T-cell (primary cell): ENCODE measurements at regions not wholly inside any gene's neighbourhood (a gene's known extent, or its start where the extent isn't known, plus 50 kb on each side); places are given as distances from the start of the nearest gene placed in this dataset.
"Not testable (repeated sequence)": the region's sequence is repeated elsewhere in the genome, so short reads cannot be mapped to it uniquely, and the experiment has no call there.

Source experiments
- ATAC-seq, 4 experiments: fragments of 200-7000 bp in 3 of 4; fragments of 150-1000 bp in 1 of 4; cut with Tn5 transposase; replicated peaks in 1 of 4; 1 replicate in 3 of 4; 2 replicates in 1 of 4; pipeline ENCODE4 v1.10.0; 2021; ENCODE audit warnings: moderate library complexity in 3 of 4, mild to moderate bottlenecking in 2 of 4, moderate number of reproducible peaks in 1 of 4
- CTCF ChIA-PET, 2 donors: fragments of 300-600 bp; sonication (Branson Sonifier 250); formaldehyde crosslinking; loops; one replicate each; lab custom pipeline; 2022; ENCODE audit warnings: antibody characterized with exemption in 2 of 2; lab: Charles Lee
- POLR2A ChIA-PET, 2 donors: fragments of 300-600 bp; sonication (Branson Sonifier 250); formaldehyde crosslinking; loops; one replicate each; lab custom pipeline; 2022; ENCODE audit warnings: antibody characterized with exemption in 2 of 2; lab: Charles Lee
- DNase-seq, 35 experiments: peaks; one replicate each; pipeline versions ENCODE4 v3.0.0 to v3.0.0-alpha.2; 2013 to 2023
- H3K27ac ChIP-seq: one replicate; pipeline ENCODE4 v1.5.1; 2013; ENCODE audit warnings: low read length
- H3K27me3 ChIP-seq, 2 experiments: replicated peaks in 1 of 2; 1 replicate in 1 of 2; 2 replicates in 1 of 2; pipeline versions ENCODE4 v1.6.1 to v1.7.0; 2013; ENCODE audit warnings: low read length in 1 of 2, mixed read lengths in 1 of 2; ENCODE audit not compliant: control insufficient read depth in 2 of 2, insufficient read depth in 2 of 2; ENCODE audit errors: extremely low read depth in 1 of 2
- H3K36me3 ChIP-seq, 2 donors: 1 replicate in 1 of 2; 2 replicates in 1 of 2; pipeline versions ENCODE4 v1.6.1 to v1.7.0; 2013; ENCODE audit warnings: low read length in 1 of 2; ENCODE audit not compliant: control insufficient read depth in 2 of 2, insufficient read depth in 1 of 2; ENCODE audit errors: extremely low read depth in 1 of 2
- H3K4me1 ChIP-seq, 2 experiments: 1 replicate in 1 of 2; 2 replicates in 1 of 2; pipeline versions ENCODE4 v1.6.1 to v1.7.0; 2013; ENCODE audit warnings: low read length in 2 of 2, mixed read lengths in 1 of 2; ENCODE audit not compliant: insufficient read depth in 2 of 2, control insufficient read depth in 1 of 2; ENCODE audit errors: extremely low read depth in 1 of 2
- H3K4me3 ChIP-seq, 2 donors: 1 replicate in 1 of 2; 2 replicates in 1 of 2; pipeline versions ENCODE4 v1.5.1 to v1.7.0; 2013; ENCODE audit warnings: mild to moderate bottlenecking in 2 of 2, low read length in 1 of 2, moderate library complexity in 1 of 2; ENCODE audit not compliant: control insufficient read depth in 1 of 2; ENCODE audit errors: extremely low read depth in 1 of 2
- H3K9me3 ChIP-seq: 2 replicates; pipeline ENCODE4 v1.7.0; 2013
- H3K27ac Mint-ChIP-seq, 2 donors: one replicate each; pipeline ENCODE4 v1.8.0; 2020 to 2021; ENCODE audit warnings: mild to moderate bottlenecking in 2 of 2, mixed read lengths in 2 of 2
- H3K27me3 Mint-ChIP-seq, 2 donors: one replicate each; pipeline ENCODE4 v1.8.0; 2021 to 2022; ENCODE audit warnings: mixed read lengths in 2 of 2
- H3K36me3 Mint-ChIP-seq: one replicate; pipeline ENCODE4 v1.8.0; 2021; ENCODE audit warnings: mixed read lengths
- H3K4me1 Mint-ChIP-seq, 3 donors: one replicate each; pipeline ENCODE4 v1.8.0; 2020 to 2022; ENCODE audit warnings: mixed read lengths in 3 of 3, mild to moderate bottlenecking in 1 of 3
- H3K4me3 Mint-ChIP-seq, 3 donors: one replicate each; pipeline ENCODE4 v1.8.0; 2020 to 2022; ENCODE audit warnings: mild to moderate bottlenecking in 3 of 3, mixed read lengths in 3 of 3, moderate library complexity in 3 of 3
- H3K9me3 Mint-ChIP-seq, 3 donors: one replicate each; pipeline ENCODE4 v1.8.0; 2020 to 2022; ENCODE audit warnings: mixed read lengths in 3 of 3
- WGBS: methylation state at CpG from one replicate; pipeline ENCODE4 v1.1.5; 2013; ENCODE audit warnings: missing lambda C conversion rate; ENCODE audit not compliant: insufficient coverage; 5-methylcytosine and 5-hydroxymethylcytosine counted together

DNA sequence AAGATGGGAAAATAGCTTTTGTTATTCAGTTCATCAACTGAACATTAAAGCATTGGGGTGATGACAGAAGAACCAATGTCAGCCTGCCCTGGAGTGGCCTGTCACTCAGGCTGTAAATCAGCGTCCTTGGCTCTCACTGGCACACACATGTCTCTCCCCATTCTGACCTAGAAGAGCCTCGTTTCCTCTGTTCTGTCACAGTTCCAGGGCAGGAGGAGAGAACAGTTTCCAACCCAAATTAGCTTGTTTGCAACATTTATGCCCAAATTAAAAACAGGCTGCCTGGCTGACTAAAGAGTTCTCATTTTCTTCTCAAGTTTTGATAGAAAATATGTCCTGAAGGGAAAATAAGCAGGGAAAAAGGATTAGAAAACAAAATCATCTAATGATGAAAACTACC lies 520.1 kb downstream of the CHSY3 start:
- DNase-seq (no peak), ATAC-seq (no peak)
- no peaks in the 10 kb centered on the region for H3K36me3 Mint-ChIP-seq
- ChIA-PET CTCF (no interaction called here), POLR2A (no interaction called here)
- peaks cover 0 to 9% (median 0%) of the 10 kb centered on the region in 3 donors for H3K9me3 Mint-ChIP-seq
- H3K27ac Mint-ChIP-seq = no peak overlapping the region
- H3K36me3 ChIP-seq = no peaks in the 10 kb centered on the region
- no peak overlapping the region for H3K4me3 Mint-ChIP-seq
- H3K9me3 ChIP-seq = no peaks in the 10 kb centered on the region
- H3K4me1 ChIP-seq = no peaks in the 10 kb centered on the region
- no peak overlapping the region for H3K4me3 ChIP-seq
- no peaks in the 10 kb centered on the region for H3K27me3 ChIP-seq
- peaks cover 0 to 9% of the 10 kb centered on the region in 2 donors for H3K27me3 Mint-ChIP-seq
- H3K27ac ChIP-seq = no peak overlapping the region
- no peaks in the 10 kb centered on the region for H3K4me1 Mint-ChIP-seq
- no CpG with 5 or more reads among the region's 2 CpGs for WGBS

DNA sequence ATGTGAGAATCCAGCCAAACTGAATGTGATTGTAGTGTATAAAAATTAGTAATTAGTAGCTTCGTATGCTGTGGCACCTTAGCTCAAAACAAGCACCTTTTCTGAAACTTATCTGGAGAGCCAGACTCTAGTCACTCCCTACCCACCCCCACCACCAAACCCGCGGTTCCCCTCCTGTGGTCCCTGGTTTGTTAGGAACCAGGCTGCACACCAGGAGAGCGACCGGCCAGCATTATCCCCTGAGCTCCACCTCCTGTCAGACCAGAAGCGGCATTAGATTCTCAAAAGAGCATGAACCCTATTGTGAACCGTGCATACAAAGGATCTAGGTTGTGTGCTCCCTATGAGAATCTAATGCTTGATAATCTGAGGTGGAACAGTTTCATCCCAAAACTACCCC lies 498.6 kb downstream of the CHSY3 start:
- Histone ChIP-seq H3K27me3 (no peaks in the 10 kb centered on the region), H3K4me1 (no peaks in the 10 kb centered on the region), H3K4me3 (no peak overlapping the region), H3K27ac (no peak overlapping the region), H3K9me3 (no peaks in the 10 kb centered on the region), H3K36me3 (no peaks in the 10 kb centered on the region)
- no peak for DNase-seq
- Mint-ChIP-seq H3K27me3 (no peaks in the 10 kb centered on the region), H3K27ac (no peak overlapping the region), H3K36me3 (no peaks in the 10 kb centered on the region), H3K4me1 (no peaks in the 10 kb centered on the region), H3K4me3 (no peak overlapping the region), H3K9me3 (peaks cover 0 to 10% (median 4%) of the 10 kb centered on the region in 3 donors)
- ChIA-PET POLR2A (no interaction called here), CTCF (interaction anchor here in 1 of 2 donors (0.6 kb wide), 1 partner anchor 240 kb away, joined by 4 read pairs; no protein-coding TSS in a partner anchor)
- ATAC-seq = no peak
- 55% methylated on average over 2 of the region's 7 CpGs for WGBS

DNA sequence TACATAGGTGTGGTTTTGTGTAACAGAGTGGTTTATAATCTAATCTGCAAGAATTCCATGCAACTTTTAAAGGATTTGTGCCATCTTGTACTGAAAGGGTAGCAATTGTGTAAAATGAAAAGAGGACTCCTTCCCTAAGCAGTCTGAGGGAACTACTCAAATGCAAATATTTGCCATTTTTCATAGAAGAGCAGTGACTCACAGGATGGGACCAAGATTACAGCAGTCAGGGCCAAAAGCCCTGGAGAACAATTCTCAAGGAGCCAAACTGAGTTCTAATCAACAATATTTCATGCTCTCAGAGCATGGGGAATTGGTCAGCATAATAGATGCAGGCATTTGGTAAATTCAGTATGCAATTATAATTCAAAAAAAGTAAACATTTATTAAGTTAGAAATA lies 495.8 kb downstream of the CHSY3 start:
- ChIA-PET CTCF (no interaction called here), POLR2A (no interaction called here)
- Histone ChIP-seq H3K27me3 (no peaks in the 10 kb centered on the region), H3K9me3 (no peaks in the 10 kb centered on the region), H3K4me1 (no peaks in the 10 kb centered on the region), H3K4me3 (no peak overlapping the region), H3K36me3 (no peaks in the 10 kb centered on the region), H3K27ac (no peak overlapping the region)
- Mint-ChIP-seq H3K36me3 (no peaks in the 10 kb centered on the region), H3K9me3 (no peaks in the 10 kb centered on the region), H3K27ac (no peak overlapping the region), H3K4me1 (no peaks in the 10 kb centered on the region), H3K27me3 (no peaks in the 10 kb centered on the region), H3K4me3 (no peak overlapping the region)
- no peak for ATAC-seq
- no peak for DNase-seq

DNA sequence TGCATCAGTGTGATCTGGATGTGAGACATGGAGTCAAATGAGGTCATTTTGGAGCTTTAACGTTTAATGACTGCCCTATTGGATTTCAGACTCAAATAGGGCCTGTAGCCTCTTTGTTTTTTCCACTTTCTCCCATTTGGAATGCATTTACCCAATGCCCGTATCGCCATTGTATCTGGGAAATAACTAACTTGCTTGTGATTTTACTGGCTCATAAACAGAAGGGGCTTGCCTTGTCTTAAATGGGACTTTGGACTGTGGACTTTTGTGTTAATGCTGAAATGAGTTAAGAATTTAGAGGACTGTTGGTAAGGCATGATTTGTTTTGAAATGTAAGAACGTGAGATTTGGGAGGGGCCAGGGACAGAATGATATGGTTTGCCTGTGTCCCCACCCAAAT lies 494.6 kb downstream of the CHSY3 start:
- 60% methylated on average over 3 of the region's 4 CpGs for WGBS
- DNase-seq = no peak
- Histone ChIP-seq H3K27me3 (no peaks in the 10 kb centered on the region), H3K27ac (no peak overlapping the region), H3K4me3 (no peak overlapping the region), H3K36me3 (no peaks in the 10 kb centered on the region), H3K9me3 (no peaks in the 10 kb centered on the region), H3K4me1 (no peaks in the 10 kb centered on the region)
- Mint-ChIP-seq H3K36me3 (no peaks in the 10 kb centered on the region), H3K4me3 (no peak overlapping the region), H3K27me3 (no peaks in the 10 kb centered on the region), H3K9me3 (no peaks in the 10 kb centered on the region), H3K4me1 (no peaks in the 10 kb centered on the region), H3K27ac (no peak overlapping the region)
- ATAC-seq = no peak
- POLR2A ChIA-PET = no interaction called here
- CTCF ChIA-PET = no interaction called here

DNA sequence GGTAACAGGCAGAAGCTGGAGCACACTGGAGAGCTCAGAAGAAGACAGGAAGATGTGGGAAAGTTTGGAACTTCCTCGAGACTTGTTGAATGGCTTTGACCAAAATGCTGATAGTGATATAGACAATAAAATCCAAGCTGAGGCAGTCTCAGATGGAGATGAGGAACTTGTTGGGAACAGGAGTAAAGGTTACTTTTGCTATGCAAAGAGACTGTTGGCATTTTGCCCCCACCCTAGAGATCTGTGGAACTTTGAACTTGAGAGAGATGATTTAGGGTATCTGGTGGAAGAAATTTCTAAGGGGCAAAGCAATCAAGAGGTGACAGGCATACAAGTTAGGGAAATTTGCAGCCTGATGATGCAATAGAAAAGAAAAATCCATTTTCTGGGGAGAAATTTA lies 493.5 kb downstream of the CHSY3 start:
- H3K4me3 ChIP-seq, H3K9me3 ChIP-seq, H3K27me3 Mint-ChIP-seq, H3K4me3 Mint-ChIP-seq, H3K36me3 ChIP-seq, H3K27ac ChIP-seq, H3K27ac Mint-ChIP-seq, CTCF ChIA-PET, H3K9me3 Mint-ChIP-seq, H3K27me3 ChIP-seq, DNase-seq, H3K4me1 Mint-ChIP-seq, POLR2A ChIA-PET, ATAC-seq, H3K4me1 ChIP-seq, H3K36me3 Mint-ChIP-seq: not testable (repeated sequence)
- WGBS = 57% methylated on average over 1 of the region's 1 CpG

DNA sequence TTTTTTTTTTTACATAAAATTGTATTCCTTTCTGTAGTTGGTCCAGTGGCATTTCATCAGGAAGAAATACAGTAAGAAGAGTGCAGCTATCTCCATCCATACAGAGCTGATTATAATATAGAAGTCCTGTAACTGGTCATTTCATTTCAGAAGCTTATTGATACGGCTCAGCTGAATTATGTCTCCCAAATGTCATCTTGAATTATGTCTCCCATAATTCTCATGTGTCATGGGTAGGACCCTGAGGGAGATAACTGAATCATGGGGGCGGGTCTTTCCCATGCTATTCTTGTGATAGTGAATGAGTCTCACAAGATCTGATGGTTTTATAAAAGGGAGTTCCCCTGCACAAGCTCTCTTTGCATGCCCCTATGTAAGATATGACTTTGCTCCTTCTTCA lies 492.9 kb downstream of the CHSY3 start:
- Histone ChIP-seq H3K9me3 (no peaks in the 10 kb centered on the region), H3K4me1 (no peaks in the 10 kb centered on the region), H3K27me3 (no peaks in the 10 kb centered on the region), H3K4me3 (no peak overlapping the region), H3K27ac (no peak overlapping the region), H3K36me3 (no peaks in the 10 kb centered on the region)
- Mint-ChIP-seq H3K4me1 (no peaks in the 10 kb centered on the region), H3K27me3 (no peaks in the 10 kb centered on the region), H3K9me3 (peaks cover 0 to 7% (median 0%) of the 10 kb centered on the region in 3 donors), H3K36me3 (no peaks in the 10 kb centered on the region), H3K27ac (no peak overlapping the region), H3K4me3 (no peak overlapping the region)
- ATAC-seq (no peak), DNase-seq (no peak)
- POLR2A ChIA-PET = no interaction called here
- WGBS = no CpG with 5 or more reads among the region's 2 CpGs
- CTCF ChIA-PET = no interaction called here

DNA sequence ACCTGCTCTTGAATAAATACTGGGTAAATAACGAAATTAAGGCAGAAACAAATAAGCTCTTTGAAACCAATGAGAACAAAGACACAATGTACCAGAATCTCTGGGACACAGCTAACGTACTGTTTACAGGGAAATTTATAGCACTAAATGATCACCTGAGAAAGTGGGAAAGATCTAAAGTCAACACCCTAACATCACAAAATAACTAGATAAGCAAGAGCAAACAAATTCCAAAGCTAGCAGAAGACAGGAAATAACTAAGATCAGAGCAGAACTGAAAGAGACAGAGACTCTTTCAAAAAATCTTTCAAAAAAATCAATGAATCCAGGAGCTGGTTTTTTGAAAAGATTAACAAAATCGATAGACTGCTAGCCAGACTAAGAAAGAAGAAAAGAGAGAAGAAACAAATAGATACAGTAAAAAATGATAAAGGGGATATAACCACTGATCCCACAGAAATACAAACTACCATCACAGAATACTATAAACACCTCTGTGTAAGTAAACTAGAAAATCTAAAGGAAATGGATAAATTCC lies 487.5 kb downstream of the CHSY3 start:
- not testable (repeated sequence) for H3K4me3 Mint-ChIP-seq, H3K27ac Mint-ChIP-seq

More for the DNA sequence above, 487.5 kb downstream of the CHSY3 start:
- H3K4me3 ChIP-seq, H3K9me3 Mint-ChIP-seq, ATAC-seq, H3K27me3 ChIP-seq, H3K36me3 Mint-ChIP-seq, CTCF ChIA-PET, H3K27me3 Mint-ChIP-seq, POLR2A ChIA-PET, H3K36me3 ChIP-seq, H3K4me1 ChIP-seq, H3K9me3 ChIP-seq, DNase-seq, H3K27ac ChIP-seq, H3K4me1 Mint-ChIP-seq: not testable (repeated sequence)
- no CpG with 5 or more reads among the region's 3 CpGs for whole genome bisulfite sequencing
